GM12878 (cell line): ENCODE measurements at regions not wholly inside any gene's neighbourhood (a gene's known extent, or its start where the extent isn't known, plus 50 kb on each side); places are given as distances from the start of the nearest gene placed in this dataset.

ENCODE experiments used
- ATAC-seq: fragments of 200-7000 bp; cut with Tn5 transposase; 3 replicates; pipeline ENCODE4 v1.9.1; 2020; ENCODE audit warnings: mild to moderate bottlenecking, moderate library complexity
- BruUV-seq: library from RNA; stranded (reverse); fragments of 400-500 nt; replicated peaks from 2 replicates; lab custom pipeline; 2021; lab: Mats Ljungman, UMichigan
- CTCF ChIA-PET: fragments of 300-600 bp; sonication (Branson Sonifier 250); formaldehyde crosslinking; extraction: SDS; loops from one replicate; lab custom pipeline; 2021; ENCODE audit warnings: inconsistent platforms; lab: Yijun Ruan, JAX
- POLR2A ChIA-PET: fragments of 350-600 bp; formaldehyde crosslinking; extraction: SDS; loops from one replicate; lab custom pipeline; 2021; ENCODE audit warnings: inconsistent platforms; lab: Charles Lee
- RAD21 ChIA-PET: fragments of 300-600 bp; sonication (Branson Sonifier 250); formaldehyde crosslinking; loops from one replicate; lab custom pipeline; 2023; ENCODE audit warnings: antibody characterized with exemption; ENCODE audit not compliant: unreplicated experiment; lab: Charles Lee
- SMC1A ChIA-PET: fragments of 300-600 bp; sonication (Branson Sonifier 250); formaldehyde crosslinking; loops from one replicate; lab custom pipeline; 2023; ENCODE audit not compliant: unreplicated experiment, uncharacterized antibody; lab: Charles Lee
- DNase-seq: peaks from one replicate; pipeline ENCODE4 v3.0.0-alpha.2; 2011; ENCODE audit warnings: low read depth, low spot score
- FAIRE-seq: peaks from 3 replicates; lab custom pipeline; 2011; peaks lifted over from hg19 to GRCh38; lab: Jason Lieb, UNC
- H2AFZ ChIP-seq: 2 replicates; pipeline ENCODE4 v1.6.0; 2011; ENCODE audit warnings: low read depth, low read length, control low read depth; ENCODE audit not compliant: control insufficient read depth
- H3K27ac ChIP-seq: 2 replicates; pipeline ENCODE4 v1.5.1; 2011; ENCODE audit warnings: control low read depth; ENCODE audit not compliant: control insufficient read depth, insufficient read depth
- H3K27me3 ChIP-seq, 2 experiments: replicated peaks in 1 of 2; 2 replicates each; pipeline versions ENCODE4 v1.6.0 to v1.6.1; 2011; ENCODE audit warnings: low read length in 1 of 2; ENCODE audit not compliant: control insufficient read depth in 2 of 2, insufficient read depth in 2 of 2
- H3K36me3 ChIP-seq, 2 experiments: 2 replicates each; pipeline ENCODE4 v1.5.1; 2011; ENCODE audit warnings: low read length in 1 of 2; ENCODE audit not compliant: control insufficient read depth in 2 of 2, insufficient read depth in 2 of 2
- H3K4me1 ChIP-seq: 2 replicates; pipeline ENCODE4 v1.6.1; 2011; ENCODE audit warnings: mild to moderate bottlenecking, low read length, moderate library complexity, mixed read lengths; ENCODE audit not compliant: control insufficient read depth, insufficient read depth
- H3K4me2 ChIP-seq: 2 replicates; pipeline ENCODE4 v1.6.0; 2011; ENCODE audit warnings: control low read depth; ENCODE audit not compliant: control insufficient read depth, insufficient read depth
- H3K4me3 ChIP-seq: fragments of 200-600 bp; sonication (generic); 2 replicates; pipeline ENCODE4 v1.5.1; 2016
- H3K79me2 ChIP-seq: 2 replicates; pipeline ENCODE4 v1.6.0; 2011; ENCODE audit warnings: low read length; ENCODE audit not compliant: control insufficient read depth, insufficient read depth
- H3K9ac ChIP-seq: 2 replicates; pipeline ENCODE4 v1.8.0; 2011; ENCODE audit warnings: low read length, control low read depth, mixed read lengths; ENCODE audit not compliant: control insufficient read depth, insufficient read depth
- H3K9me3 ChIP-seq: replicated peaks from 3 replicates; pipeline ENCODE4 v1.5.1; 2011; ENCODE audit warnings: mild to moderate bottlenecking, low read length; ENCODE audit not compliant: control insufficient read depth, insufficient read depth
- H4K20me1 ChIP-seq: 2 replicates; pipeline ENCODE4 v1.6.0; 2011; ENCODE audit not compliant: control insufficient read depth, insufficient read depth
- BCLAF1 ChIP-seq: fragments of 450-650 bp; IDR thresholded peaks from 2 replicates; pipeline ENCODE4 v1.6.1; 2017; ENCODE audit warnings: antibody characterized with exemption, mild to moderate bottlenecking, moderate library complexity
- CBFB ChIP-seq: IDR thresholded peaks from 2 replicates; pipeline ENCODE4 v1.6.1; 2016; ENCODE audit warnings: antibody characterized with exemption, low read depth
- CHD1 ChIP-seq: IDR thresholded peaks from 2 replicates; pipeline ENCODE4 v1.6.1; 2012; ENCODE audit warnings: low read depth, low read length, improper control_type of control experiment
- FOXK2 ChIP-seq: fragments of 450-650 bp; IDR thresholded peaks from 2 replicates; pipeline ENCODE4 v1.6.1; 2017; ENCODE audit warnings: mild to moderate bottlenecking, moderate library complexity
- IRF5 ChIP-seq: fragments of 450-650 bp; IDR thresholded peaks from 2 replicates; pipeline ENCODE4 v1.6.1; 2017; ENCODE audit warnings: borderline replicate concordance
- NR2C1 ChIP-seq: fragments of 450-650 bp; IDR thresholded peaks from 2 replicates; pipeline ENCODE4 v1.6.1; 2017; ENCODE audit warnings: antibody characterized with exemption, mild to moderate bottlenecking, moderate library complexity
- NR2F1 ChIP-seq: fragments of 450-650 bp; conservative IDR thresholded peaks from 2 replicates; pipeline ENCODE4 v1.6.1; 2017; ENCODE audit warnings: mild to moderate bottlenecking
- RB1 ChIP-seq: fragments of 450-650 bp; formaldehyde crosslinking; IDR thresholded peaks from 2 replicates; pipeline ENCODE4 v1.6.1; 2017; ENCODE audit warnings: mild to moderate bottlenecking, borderline replicate concordance
- SKIL ChIP-seq: fragments of 450-650 bp; IDR thresholded peaks from 2 replicates; pipeline ENCODE4 v1.6.1; 2017; ENCODE audit warnings: mild to moderate bottlenecking, low read depth, inconsistent platforms; ENCODE audit not compliant: poor library complexity, severe bottlenecking
- SMAD1 ChIP-seq: fragments of 450-650 bp; IDR thresholded peaks from 2 replicates; pipeline ENCODE4 v1.6.1; 2018; ENCODE audit warnings: mild to moderate bottlenecking, low read depth; ENCODE audit not compliant: partially characterized antibody
- SP1 ChIP-seq: IDR thresholded peaks from one replicate; pipeline ENCODE4 v1.6.1; 2011; ENCODE audit warnings: low read depth, low read length
- TAF1 ChIP-seq: IDR thresholded peaks from 2 replicates; pipeline ENCODE4 v1.6.1; 2011; ENCODE audit warnings: mild to moderate bottlenecking, low read depth, low read length, borderline replicate concordance
- TBL1XR1 ChIP-seq: IDR thresholded peaks from 2 replicates; pipeline ENCODE4 v1.6.1; 2012; ENCODE audit warnings: low read depth, low read length, improper control_type of control experiment
- ZNF24 ChIP-seq: fragments of 450-650 bp; IDR thresholded peaks from 2 replicates; pipeline ENCODE4 v1.6.1; 2017; ENCODE audit warnings: antibody characterized with exemption, mild to moderate bottlenecking
- WGBS: methylation state at CpG from one replicate; pipeline ENCODE4 v1.1.6; 2016; ENCODE audit warnings: low lambda C conversion rate; ENCODE audit not compliant: insufficient replicate concordance, insufficient coverage; ENCODE audit errors: missing lambda C conversion rate; 5-methylcytosine and 5-hydroxymethylcytosine counted together
- in situ Hi-C: fragments of 300-500 bp; cut with MboI; formaldehyde crosslinking; loops from 9 replicates; pipeline ENCODE4 v1.14.3; 2018; ENCODE audit warnings: mixed read lengths
- intact Hi-C: fragments of 100-400 bp; cut with micrococcal nuclease; formaldehyde crosslinking; loops from one replicate; pipeline ENCODE4 v1.14.2; 2022; ENCODE audit not compliant: unreplicated experiment

DNA sequence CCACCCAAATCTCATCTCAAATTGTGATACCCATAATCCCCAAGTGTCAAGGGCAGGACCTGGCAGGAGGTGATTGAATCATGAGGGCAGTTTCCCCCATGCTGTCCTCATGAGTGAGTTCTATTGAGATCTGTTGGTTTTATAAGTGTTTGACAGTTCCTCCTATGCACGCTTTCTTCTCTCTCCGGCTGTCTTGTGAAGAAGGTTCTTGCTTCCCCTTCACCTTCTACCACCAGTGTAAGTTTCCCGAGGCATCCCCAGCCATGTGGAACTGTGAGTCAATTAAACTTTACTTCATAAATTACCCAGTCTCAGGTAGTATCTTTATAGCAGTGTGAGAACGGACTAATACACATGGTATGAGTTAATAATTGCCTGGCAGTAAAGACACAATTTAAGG lies 581.7 kb upstream of the AMOT start:
- Histone ChIP-seq H3K27me3 (no peaks in the 10 kb centered on the region), H3K4me2 (no peak overlapping the region), H3K36me3 (no peaks in the 10 kb centered on the region), H4K20me1 (no peaks in the 10 kb centered on the region), H3K4me1 (no peaks in the 10 kb centered on the region), H3K4me3 (no peak overlapping the region), H3K9ac (no peak overlapping the region), H3K27ac (no peak overlapping the region), H3K79me2 (no peaks in the 10 kb centered on the region), H3K9me3 (no peaks in the 10 kb centered on the region), H2AFZ (no peak overlapping the region)
- ChIA-PET CTCF (no interaction called here), POLR2A (no interaction called here), SMC1A (no interaction called here), RAD21 (no interaction called here)
- no peak for DNase-seq
- TF ChIP-seq RB1: no peak
- no peak for TF ChIP-seq SKIL
- no peak for TF ChIP-seq SMAD1
- no peak for TF ChIP-seq CBFB
- no peak for TF ChIP-seq CHD1
- TF ChIP-seq TAF1: no peak
- 39% methylated on average over 4 of the region's 4 CpGs for WGBS
- FAIRE-seq: no peak
- BruUV-seq: no TSS peak
- in situ Hi-C loops: no loop called here
- ATAC-seq: no peak
- intact Hi-C loops: no loop called here

DNA sequence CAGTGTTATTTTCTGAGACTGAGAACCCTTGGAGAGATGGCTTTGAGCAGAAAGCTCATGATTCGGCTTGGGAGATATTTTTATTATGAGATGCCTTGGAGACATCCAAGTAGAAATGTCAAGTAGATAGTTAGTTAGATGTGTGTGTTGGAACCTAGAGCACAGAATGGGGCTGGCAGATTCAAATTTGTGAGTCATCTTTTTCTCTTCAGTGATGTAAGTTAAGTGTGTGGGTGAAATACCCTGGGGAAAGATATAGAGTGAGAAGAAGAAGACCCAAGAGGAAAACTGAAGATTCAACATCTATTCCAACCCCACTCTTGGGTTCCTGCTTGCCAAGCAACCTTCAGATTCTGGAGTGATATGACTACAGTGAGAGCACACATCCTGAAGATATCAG lies 580.8 kb upstream of the AMOT start:
- Histone ChIP-seq H3K79me2 (no peaks in the 10 kb centered on the region), H3K9me3 (no peaks in the 10 kb centered on the region), H3K4me2 (no peak overlapping the region), H3K36me3 (no peaks in the 10 kb centered on the region), H4K20me1 (no peaks in the 10 kb centered on the region), H3K27me3 (no peaks in the 10 kb centered on the region), H3K4me1 (no peaks in the 10 kb centered on the region), H3K9ac (no peak overlapping the region), H3K27ac (no peak overlapping the region), H2AFZ (no peak overlapping the region), H3K4me3 (no peak overlapping the region)
- ATAC-seq (no peak), FAIRE-seq (no peak), DNase-seq (no peak)
- intact Hi-C loops: no loop called here
- no TSS peak for BruUV-seq
- CTCF ChIA-PET: no interaction called here
- RAD21 ChIA-PET: no interaction called here
- WGBS: 0% methylated on average over 1 of the region's 1 CpG
- POLR2A ChIA-PET: no interaction called here
- SMC1A ChIA-PET: no interaction called here
- in situ Hi-C loops: no loop called here
- TF ChIP-seq NR2F1 (no peak), SP1 (no peak), TBL1XR1 (no peak), NR2C1 (no peak), IRF5 (no peak), ZNF24 (no peak), RB1 (no peak), BCLAF1 (no peak), FOXK2 (no peak)
